ENCODE measurements at regions not wholly inside any gene's neighbourhood (a gene's known extent, or its start where the extent isn't known, plus 50 kb on each side); places are given as distances from the start of the nearest gene placed in this dataset.
"Not testable (repeated sequence)": the region's sequence is repeated elsewhere in the genome, so short reads cannot be mapped to it uniquely, and the experiment has no call there.

- Histone ChIP-seq H3K36me3 (no peaks in the 10 kb centered on the region), H3K4me3 (no peak overlapping the region), H3K4me1 (no peaks in the 10 kb centered on the region), H3K27ac (no peak overlapping the region), H3K9me3 (no peaks in the 10 kb centered on the region), H3K27me3 (no peaks in the 10 kb centered on the region)
- intact Hi-C loops (cut with DNase I), result no loop called here
- WGBS, 2 donors, result 24 to 61% methylated on average over 4 of the region's 4 CpGs
- TF ChIP-seq CTCF (IDR thresholded peaks at IDR 0.05), result no peak
- no peak for TF ChIP-seq POLR2AphosphoS5 (IDR thresholded peaks at IDR 0.05)
- no peak for TF ChIP-seq EP300 (IDR thresholded peaks at IDR 0.05)
- DNase-seq, result no peak
Measured at GRCh38 chr2:102888514-102888913, 126.7 kb downstream of the TMEM182 start.

- Histone ChIP-seq H3K9me3 (no peaks in the 10 kb centered on the region), H3K27ac (no peak overlapping the region), H3K4me3 (no peak overlapping the region), H3K36me3 (no peaks in the 10 kb centered on the region), H3K27me3 (no peaks in the 10 kb centered on the region), H3K4me1 (no peaks in the 10 kb centered on the region)
- intact Hi-C loops (cut with DNase I), result no loop called here
- 24 to 31% methylated on average over 6 of the region's 6 CpGs for WGBS, 2 donors
- no peak for DNase-seq
- TF ChIP-seq EP300 (IDR thresholded peaks at IDR 0.05) (no peak), CTCF (IDR thresholded peaks at IDR 0.05) (no peak), POLR2A (IDR thresholded peaks at IDR 0.05) (no peak), POLR2AphosphoS5 (IDR thresholded peaks at IDR 0.05) (no peak)
Measured at GRCh38 chr2:102891296-102891695, 129.5 kb downstream of the TMEM182 start.

GRCh38 chr2:102892698-102893310, 131.0 kb downstream of the TMEM182 start:
- Histone ChIP-seq H3K36me3 (no peaks in the 10 kb centered on the region), H3K27ac (no peak overlapping the region), H3K4me3 (no peak overlapping the region), H3K9me3 (no peaks in the 10 kb centered on the region), H3K4me1 (no peaks in the 10 kb centered on the region), H3K27me3 (no peaks in the 10 kb centered on the region)
- 85 to 86% methylated on average over 10 of the region's 10 CpGs for whole genome bisulfite sequencing, 2 donors
- intact Hi-C loops (cut with DNase I), result no loop called here
- DNase-seq, result no peak
- TF ChIP-seq POLR2A (IDR thresholded peaks at IDR 0.05) (no peak), POLR2AphosphoS5 (IDR thresholded peaks at IDR 0.05) (no peak), CTCF (IDR thresholded peaks at IDR 0.05) (no peak), EP300 (IDR thresholded peaks at IDR 0.05) (no peak)

GRCh38 chr2:102893870-102894269, 132.0 kb downstream of the TMEM182 start:
- Histone ChIP-seq H3K27ac (no peak overlapping the region), H3K4me1 (no peaks in the 10 kb centered on the region), H3K36me3 (no peaks in the 10 kb centered on the region), H3K27me3 (no peaks in the 10 kb centered on the region), H3K9me3 (no peaks in the 10 kb centered on the region), H3K4me3 (no peak overlapping the region)
- intact Hi-C loops (cut with DNase I), result no loop called here
- WGBS, 2 donors, result 97% methylated on average over 12 of the region's 12 CpGs
- no peak for DNase-seq
- TF ChIP-seq POLR2AphosphoS5 (IDR thresholded peaks at IDR 0.05) (no peak), POLR2A (IDR thresholded peaks at IDR 0.05) (no peak), EP300 (IDR thresholded peaks at IDR 0.05) (no peak), CTCF (IDR thresholded peaks at IDR 0.05) (no peak)

- Histone ChIP-seq H3K4me1 (no peaks in the 10 kb centered on the region), H3K4me3 (no peak overlapping the region), H3K9me3 (no peaks in the 10 kb centered on the region), H3K36me3 (no peaks in the 10 kb centered on the region), H3K27ac (no peak overlapping the region), H3K27me3 (no peaks in the 10 kb centered on the region)
- WGBS, 2 donors, result 6 to 19% methylated on average over 2 of the region's 2 CpGs
- DNase-seq, result no peak
- TF ChIP-seq EP300 (IDR thresholded peaks at IDR 0.05) (no peak), CTCF (IDR thresholded peaks at IDR 0.05) (no peak), POLR2AphosphoS5 (IDR thresholded peaks at IDR 0.05) (no peak), POLR2A (IDR thresholded peaks at IDR 0.05) (no peak)
- intact Hi-C loops (cut with DNase I), result no loop called here
Measured at GRCh38 chr2:102895376-102895775, 133.5 kb downstream of the TMEM182 start.

GRCh38 chr2:102909240-102909639, 147.4 kb downstream of the TMEM182 start:
- H3K27ac ChIP-seq; H3K9me3 ChIP-seq; H3K36me3 ChIP-seq; H3K4me3 ChIP-seq; H3K27me3 ChIP-seq; DNase-seq; H3K4me1 ChIP-seq; intact Hi-C loops (cut with DNase I): not testable (repeated sequence)
- WGBS, 2 donors, result 60 to 74% methylated on average over 2 of the region's 2 CpGs

All from sigmoid colon (tissue), 6 donors.